ENCODE measurements at regions not wholly inside any gene's neighbourhood (a gene's known extent, or its start where the extent isn't known, plus 50 kb on each side); places are given as distances from the start of the nearest gene placed in this dataset.

DNA sequence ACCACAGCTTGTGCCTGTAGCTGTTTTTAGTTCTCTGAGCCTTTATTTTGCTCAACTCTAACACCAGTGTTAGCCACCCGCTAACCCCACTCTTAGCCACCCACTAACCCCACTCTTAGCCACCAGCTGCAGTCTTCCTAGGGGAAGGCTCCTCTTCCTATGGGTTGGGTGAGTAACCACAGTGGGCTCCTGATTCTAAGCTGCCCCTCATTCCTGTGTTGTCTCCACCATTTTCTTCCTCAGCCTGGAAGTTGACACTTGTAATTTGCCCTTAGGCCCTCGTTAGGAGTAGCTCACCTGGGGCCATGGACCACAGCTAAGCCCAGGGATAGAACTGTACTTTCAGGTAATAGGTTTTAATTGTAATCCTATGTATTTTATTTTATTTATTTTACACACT, 782.9 kb upstream of the TPTE start:
- no peak for TF ChIP-seq ZNF639 (tag by site-specific recombination; IDR thresholded peaks at IDR 0.05)
- no peak for TF ChIP-seq REPIN1 (tag by site-specific recombination; IDR thresholded peaks at IDR 0.05; ENCODE audit: low read depth)
- no peak for TF ChIP-seq KLF10 (tag by site-specific recombination; IDR thresholded peaks at IDR 0.05)
- TF ChIP-seq ZBTB21 (tag by site-specific recombination; IDR thresholded peaks at IDR 0.05), result no peak
- TF ChIP-seq, protein P1, sequence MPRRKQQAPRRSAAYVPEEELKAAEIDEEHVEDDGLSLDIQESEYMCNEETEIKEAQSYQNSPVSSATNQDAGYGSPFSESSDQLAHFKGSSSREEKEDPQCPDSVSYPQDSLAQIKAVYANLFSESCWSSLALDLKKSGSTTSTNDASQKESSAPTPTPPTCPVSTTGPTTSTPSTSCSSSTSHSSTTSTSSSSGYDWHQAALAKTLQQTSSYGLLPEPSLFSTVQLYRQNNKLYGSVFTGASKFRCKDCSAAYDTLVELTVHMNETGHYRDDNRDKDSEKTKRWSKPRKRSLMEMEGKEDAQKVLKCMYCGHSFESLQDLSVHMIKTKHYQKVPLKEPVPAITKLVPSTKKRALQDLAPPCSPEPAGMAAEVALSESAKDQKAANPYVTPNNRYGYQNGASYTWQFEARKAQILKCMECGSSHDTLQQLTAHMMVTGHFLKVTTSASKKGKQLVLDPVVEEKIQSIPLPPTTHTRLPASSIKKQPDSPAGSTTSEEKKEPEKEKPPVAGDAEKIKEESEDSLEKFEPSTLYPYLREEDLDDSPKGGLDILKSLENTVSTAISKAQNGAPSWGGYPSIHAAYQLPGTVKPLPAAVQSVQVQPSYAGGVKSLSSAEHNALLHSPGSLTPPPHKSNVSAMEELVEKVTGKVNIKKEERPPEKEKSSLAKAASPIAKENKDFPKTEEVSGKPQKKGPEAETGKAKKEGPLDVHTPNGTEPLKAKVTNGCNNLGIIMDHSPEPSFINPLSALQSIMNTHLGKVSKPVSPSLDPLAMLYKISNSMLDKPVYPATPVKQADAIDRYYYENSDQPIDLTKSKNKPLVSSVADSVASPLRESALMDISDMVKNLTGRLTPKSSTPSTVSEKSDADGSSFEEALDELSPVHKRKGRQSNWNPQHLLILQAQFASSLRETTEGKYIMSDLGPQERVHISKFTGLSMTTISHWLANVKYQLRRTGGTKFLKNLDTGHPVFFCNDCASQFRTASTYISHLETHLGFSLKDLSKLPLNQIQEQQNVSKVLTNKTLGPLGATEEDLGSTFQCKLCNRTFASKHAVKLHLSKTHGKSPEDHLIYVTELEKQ (tag by site-specific recombination; IDR thresholded peaks at IDR 0.05; ENCODE audit: borderline replicate concordance), result no peak
- TF ChIP-seq ZNF837 (tag by site-specific recombination; IDR thresholded peaks at IDR 0.05), result no peak
- Histone ChIP-seq H3K36me3 (ENCODE audit: control insufficient read depth in 2 of 2, insufficient read depth in 1 of 2, low read length in 2 of 2) (no peaks in the 10 kb centered on the region), H3K9me3 (ENCODE audit: control insufficient read depth, insufficient read depth, low read depth, low read length) (no peaks in the 10 kb centered on the region), H3K27ac (ENCODE audit: extremely low read depth, low read depth, low read length) (no peak overlapping the region), H3K4me1 (ENCODE audit: control insufficient read depth, insufficient read depth, low read length) (no peaks in the 10 kb centered on the region), H3K4me3 (ENCODE audit: low read depth, low read length) (no peak overlapping the region)
- ChIA-PET POLR2A (no interaction called here), CTCF (no interaction called here)

- ChIA-PET POLR2A (no interaction called here), CTCF (no interaction called here)
- Histone ChIP-seq H3K4me1 (ENCODE audit: control insufficient read depth, insufficient read depth, low read length) (no peaks in the 10 kb centered on the region), H3K36me3 (ENCODE audit: control insufficient read depth in 2 of 2, insufficient read depth in 1 of 2, low read length in 2 of 2) (no peaks in the 10 kb centered on the region), H3K27ac (ENCODE audit: extremely low read depth, low read depth, low read length) (no peak overlapping the region), H3K9me3 (ENCODE audit: control insufficient read depth, insufficient read depth, low read depth, low read length) (no peaks in the 10 kb centered on the region), H3K4me3 (ENCODE audit: low read depth, low read length) (no peak overlapping the region)
- no peak for TF ChIP-seq GLIS1 (tag by site-specific recombination; IDR thresholded peaks at IDR 0.05)
- no peak for TF ChIP-seq REST (tag by site-specific recombination; IDR thresholded peaks at IDR 0.05)
- TF ChIP-seq ZBTB21 (tag by site-specific recombination; IDR thresholded peaks at IDR 0.05), result no peak
- TF ChIP-seq ZNF112 (tag by site-specific recombination; IDR thresholded peaks at IDR 0.05), result no peak
- TF ChIP-seq ZNF280D (tag by site-specific recombination; IDR thresholded peaks at IDR 0.05), result no peak
- TF ChIP-seq, protein P2, sequence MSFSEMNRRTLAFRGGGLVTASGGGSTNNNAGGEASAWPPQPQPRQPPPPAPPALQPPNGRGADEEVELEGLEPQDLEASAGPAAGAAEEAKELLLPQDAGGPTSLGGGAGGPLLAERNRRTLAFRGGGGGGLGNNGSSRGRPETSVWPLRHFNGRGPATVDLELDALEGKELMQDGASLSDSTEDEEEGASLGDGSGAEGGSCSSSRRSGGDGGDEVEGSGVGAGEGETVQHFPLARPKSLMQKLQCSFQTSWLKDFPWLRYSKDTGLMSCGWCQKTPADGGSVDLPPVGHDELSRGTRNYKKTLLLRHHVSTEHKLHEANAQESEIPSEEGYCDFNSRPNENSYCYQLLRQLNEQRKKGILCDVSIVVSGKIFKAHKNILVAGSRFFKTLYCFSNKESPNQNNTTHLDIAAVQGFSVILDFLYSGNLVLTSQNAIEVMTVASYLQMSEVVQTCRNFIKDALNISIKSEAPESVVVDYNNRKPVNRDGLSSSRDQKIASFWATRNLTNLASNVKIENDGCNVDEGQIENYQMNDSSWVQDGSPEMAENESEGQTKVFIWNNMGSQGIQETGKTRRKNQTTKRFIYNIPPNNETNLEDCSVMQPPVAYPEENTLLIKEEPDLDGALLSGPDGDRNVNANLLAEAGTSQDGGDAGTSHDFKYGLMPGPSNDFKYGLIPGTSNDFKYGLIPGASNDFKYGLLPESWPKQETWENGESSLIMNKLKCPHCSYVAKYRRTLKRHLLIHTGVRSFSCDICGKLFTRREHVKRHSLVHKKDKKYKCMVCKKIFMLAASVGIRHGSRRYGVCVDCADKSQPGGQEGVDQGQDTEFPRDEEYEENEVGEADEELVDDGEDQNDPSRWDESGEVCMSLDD (tag by site-specific recombination; IDR thresholded peaks at IDR 0.05), result no peak
- TF ChIP-seq, protein P3, sequence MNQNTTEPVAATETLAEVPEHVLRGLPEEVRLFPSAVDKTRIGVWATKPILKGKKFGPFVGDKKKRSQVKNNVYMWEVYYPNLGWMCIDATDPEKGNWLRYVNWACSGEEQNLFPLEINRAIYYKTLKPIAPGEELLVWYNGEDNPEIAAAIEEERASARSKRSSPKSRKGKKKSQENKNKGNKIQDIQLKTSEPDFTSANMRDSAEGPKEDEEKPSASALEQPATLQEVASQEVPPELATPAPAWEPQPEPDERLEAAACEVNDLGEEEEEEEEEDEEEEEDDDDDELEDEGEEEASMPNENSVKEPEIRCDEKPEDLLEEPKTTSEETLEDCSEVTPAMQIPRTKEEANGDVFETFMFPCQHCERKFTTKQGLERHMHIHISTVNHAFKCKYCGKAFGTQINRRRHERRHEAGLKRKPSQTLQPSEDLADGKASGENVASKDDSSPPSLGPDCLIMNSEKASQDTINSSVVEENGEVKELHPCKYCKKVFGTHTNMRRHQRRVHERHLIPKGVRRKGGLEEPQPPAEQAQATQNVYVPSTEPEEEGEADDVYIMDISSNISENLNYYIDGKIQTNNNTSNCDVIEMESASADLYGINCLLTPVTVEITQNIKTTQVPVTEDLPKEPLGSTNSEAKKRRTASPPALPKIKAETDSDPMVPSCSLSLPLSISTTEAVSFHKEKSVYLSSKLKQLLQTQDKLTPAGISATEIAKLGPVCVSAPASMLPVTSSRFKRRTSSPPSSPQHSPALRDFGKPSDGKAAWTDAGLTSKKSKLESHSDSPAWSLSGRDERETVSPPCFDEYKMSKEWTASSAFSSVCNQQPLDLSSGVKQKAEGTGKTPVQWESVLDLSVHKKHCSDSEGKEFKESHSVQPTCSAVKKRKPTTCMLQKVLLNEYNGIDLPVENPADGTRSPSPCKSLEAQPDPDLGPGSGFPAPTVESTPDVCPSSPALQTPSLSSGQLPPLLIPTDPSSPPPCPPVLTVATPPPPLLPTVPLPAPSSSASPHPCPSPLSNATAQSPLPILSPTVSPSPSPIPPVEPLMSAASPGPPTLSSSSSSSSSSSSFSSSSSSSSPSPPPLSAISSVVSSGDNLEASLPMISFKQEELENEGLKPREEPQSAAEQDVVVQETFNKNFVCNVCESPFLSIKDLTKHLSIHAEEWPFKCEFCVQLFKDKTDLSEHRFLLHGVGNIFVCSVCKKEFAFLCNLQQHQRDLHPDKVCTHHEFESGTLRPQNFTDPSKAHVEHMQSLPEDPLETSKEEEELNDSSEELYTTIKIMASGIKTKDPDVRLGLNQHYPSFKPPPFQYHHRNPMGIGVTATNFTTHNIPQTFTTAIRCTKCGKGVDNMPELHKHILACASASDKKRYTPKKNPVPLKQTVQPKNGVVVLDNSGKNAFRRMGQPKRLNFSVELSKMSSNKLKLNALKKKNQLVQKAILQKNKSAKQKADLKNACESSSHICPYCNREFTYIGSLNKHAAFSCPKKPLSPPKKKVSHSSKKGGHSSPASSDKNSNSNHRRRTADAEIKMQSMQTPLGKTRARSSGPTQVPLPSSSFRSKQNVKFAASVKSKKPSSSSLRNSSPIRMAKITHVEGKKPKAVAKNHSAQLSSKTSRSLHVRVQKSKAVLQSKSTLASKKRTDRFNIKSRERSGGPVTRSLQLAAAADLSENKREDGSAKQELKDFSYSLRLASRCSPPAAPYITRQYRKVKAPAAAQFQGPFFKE (tag by site-specific recombination; IDR thresholded peaks at IDR 0.05; ENCODE audit: borderline replicate concordance), result no peak
- no peak for TF ChIP-seq ZNF248 (tag by site-specific recombination; IDR thresholded peaks at IDR 0.05)
Observed at GRCh38 chr21:9739240-9739639, 782.1 kb upstream of the TPTE start.
